Endothelial cell of umbilical vein (primary cell): ENCODE measurements at regions not wholly inside any gene's neighbourhood (a gene's known extent, or its start where the extent isn't known, plus 50 kb on each side); places are given as distances from the start of the nearest gene placed in this dataset.

ENCODE experiments used
- EZH2 ChIP-seq: IDR thresholded peaks from 2 replicates; pipeline ENCODE4 v1.6.1; 2012; ENCODE audit warnings: borderline replicate concordance, low read depth, mild to moderate bottlenecking, moderate library complexity, low read length, inconsistent platforms; ENCODE audit not compliant: severe bottlenecking
- POLR2A ChIP-seq: IDR thresholded peaks from 2 replicates; pipeline ENCODE4 v1.6.1; 2012; ENCODE audit warnings: low read depth, mild to moderate bottlenecking, control low read depth, low read length
- POLR2AphosphoS5 ChIP-seq: IDR thresholded peaks from 2 replicates; pipeline ENCODE4 v1.6.1; 2012; ENCODE audit warnings: low read depth, mild to moderate bottlenecking, control low read depth, low read length, moderate library complexity; ENCODE audit not compliant: insufficient read depth
- TF ChIP-seq, protein P1 (sequence below): IDR thresholded peaks from 2 replicates; pipeline ENCODE4 v1.6.1; 2011; ENCODE audit not compliant: insufficient read depth, insufficient read length
- TF ChIP-seq, protein P2 (sequence below), 2 donors: IDR thresholded peaks; 1 replicate in 1 of 2; 2 replicates in 1 of 2; pipeline ENCODE4 v1.5.1; 2011; ENCODE audit warnings: low read length in 2 of 2, mild to moderate bottlenecking in 2 of 2, moderate library complexity in 2 of 2, control low read depth in 1 of 2, inconsistent platforms in 1 of 2, low read depth in 1 of 2; ENCODE audit not compliant: insufficient read depth in 1 of 2; ENCODE audit errors: extremely low read depth in 1 of 2

DNA sequence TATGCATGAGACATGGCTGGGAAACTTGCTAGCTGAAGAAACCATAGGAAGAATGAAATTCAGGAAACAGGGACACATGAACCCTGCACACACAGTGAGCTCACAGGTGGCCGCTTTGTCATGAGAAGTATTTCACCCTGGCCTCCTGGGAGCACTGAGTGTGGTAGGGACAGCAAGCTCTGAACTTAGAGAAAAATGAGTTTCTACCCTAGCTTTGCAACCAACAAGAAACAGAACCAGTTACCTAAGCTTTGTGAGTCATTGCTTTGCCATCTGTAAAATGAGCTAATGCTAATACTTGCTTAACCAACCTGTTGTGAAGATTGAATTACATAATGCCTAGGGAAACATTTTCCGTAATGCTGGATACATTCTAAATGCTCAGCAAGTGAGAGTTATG is 206.6 kb upstream of the HS3ST1 start:
- TF ChIP-seq, protein P1, sequence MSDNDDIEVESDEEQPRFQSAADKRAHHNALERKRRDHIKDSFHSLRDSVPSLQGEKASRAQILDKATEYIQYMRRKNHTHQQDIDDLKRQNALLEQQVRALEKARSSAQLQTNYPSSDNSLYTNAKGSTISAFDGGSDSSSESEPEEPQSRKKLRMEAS: no peak
- TF ChIP-seq, protein P2, sequence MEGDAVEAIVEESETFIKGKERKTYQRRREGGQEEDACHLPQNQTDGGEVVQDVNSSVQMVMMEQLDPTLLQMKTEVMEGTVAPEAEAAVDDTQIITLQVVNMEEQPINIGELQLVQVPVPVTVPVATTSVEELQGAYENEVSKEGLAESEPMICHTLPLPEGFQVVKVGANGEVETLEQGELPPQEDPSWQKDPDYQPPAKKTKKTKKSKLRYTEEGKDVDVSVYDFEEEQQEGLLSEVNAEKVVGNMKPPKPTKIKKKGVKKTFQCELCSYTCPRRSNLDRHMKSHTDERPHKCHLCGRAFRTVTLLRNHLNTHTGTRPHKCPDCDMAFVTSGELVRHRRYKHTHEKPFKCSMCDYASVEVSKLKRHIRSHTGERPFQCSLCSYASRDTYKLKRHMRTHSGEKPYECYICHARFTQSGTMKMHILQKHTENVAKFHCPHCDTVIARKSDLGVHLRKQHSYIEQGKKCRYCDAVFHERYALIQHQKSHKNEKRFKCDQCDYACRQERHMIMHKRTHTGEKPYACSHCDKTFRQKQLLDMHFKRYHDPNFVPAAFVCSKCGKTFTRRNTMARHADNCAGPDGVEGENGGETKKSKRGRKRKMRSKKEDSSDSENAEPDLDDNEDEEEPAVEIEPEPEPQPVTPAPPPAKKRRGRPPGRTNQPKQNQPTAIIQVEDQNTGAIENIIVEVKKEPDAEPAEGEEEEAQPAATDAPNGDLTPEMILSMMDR (IDR thresholded peaks at IDR 0.05; ENCODE audit: extremely low read depth in 1 of 2, insufficient read depth in 1 of 2, low read depth in 1 of 2, low read length in 2 of 2): no peak
- TF ChIP-seq EZH2 (no peak), POLR2A (no peak), POLR2AphosphoS5 (no peak)
